K562 (cell line): ENCODE measurements at regions not wholly inside any gene's neighbourhood (a gene's known extent, or its start where the extent isn't known, plus 50 kb on each side); places are given as distances from the start of the nearest gene placed in this dataset.

ENCODE experiments used
- ATAC-seq: fragments of 200-7000 bp; cut with Tn5 transposase; 3 replicates; pipeline ENCODE4 v1.9.1; 2020; ENCODE audit warnings: moderate library complexity
- BruUV-seq: library from RNA; stranded (reverse); fragments of 400-500 nt; replicated peaks from 2 replicates; lab custom pipeline; 2021; lab: Mats Ljungman, UMichigan
- CTCF ChIA-PET: fragments of 300-600 bp; formaldehyde crosslinking; extraction: SDS; loops from one replicate; lab custom pipeline; 2021; ENCODE audit warnings: low intra/inter-chr PET ratio; lab: Yijun Ruan, JAX
- POLR2A ChIA-PET: fragments of 300-600, 350-650 bp; sonication (Branson Sonifier 250); formaldehyde crosslinking; extraction: SDS; loops from one replicate; lab custom pipeline; 2021; ENCODE audit warnings: antibody characterized with exemption, inconsistent platforms; lab: Yijun Ruan, JAX
- DNase-seq, 4 experiments: peaks; one replicate each; pipeline versions ENCODE4 v3.0.0 to v3.0.0-alpha.2; 2011 to 2018; ENCODE audit warnings: low spot score in 3 of 4, mixed read lengths in 3 of 4; ENCODE audit errors: extremely low read depth in 1 of 4
- FAIRE-seq: peaks from 2 replicates; lab custom pipeline; 2011; peaks lifted over from hg19 to GRCh38; lab: Jason Lieb, UNC
- H2AFZ ChIP-seq: 2 replicates; pipeline ENCODE4 v1.6.0; 2011; ENCODE audit warnings: low read depth, low read length, control low read depth, inconsistent platforms
- H3K27ac ChIP-seq: fragments of 200-600 bp; 3 replicates; pipeline ENCODE4 v1.8.0; 2011; ENCODE audit warnings: low read depth, mild to moderate bottlenecking, control low read depth, inconsistent platforms, low read length, moderate library complexity, mixed read lengths; ENCODE audit errors: extremely low read depth
- H3K27me3 ChIP-seq, 2 experiments: fragments of 300-600 bp in 1 of 2; 2 replicates in 1 of 2; 3 replicates in 1 of 2; pipeline versions ENCODE4 v1.6.0 to v1.8.0; 2011; ENCODE audit warnings: inconsistent platforms in 2 of 2, low read length in 2 of 2, mild to moderate bottlenecking in 1 of 2, mixed read lengths in 1 of 2, moderate library complexity in 1 of 2; ENCODE audit not compliant: control insufficient read depth in 2 of 2, insufficient read depth in 2 of 2
- H3K36me3 ChIP-seq: fragments of 300-600 bp; 3 replicates; pipeline ENCODE4 v1.8.0; 2011; ENCODE audit warnings: mild to moderate bottlenecking, low read length, inconsistent platforms; ENCODE audit not compliant: control insufficient read depth, insufficient read depth
- H3K4me1 ChIP-seq, 2 experiments: fragments of 200-600 bp in 1 of 2; replicated peaks in 1 of 2; 2 replicates in 1 of 2; 3 replicates in 1 of 2; pipeline versions ENCODE4 v1.5.1 to v1.8.0; 2011; ENCODE audit warnings: inconsistent platforms in 2 of 2, low read length in 2 of 2, mild to moderate bottlenecking in 1 of 2, mixed read lengths in 1 of 2, moderate library complexity in 1 of 2; ENCODE audit not compliant: control insufficient read depth in 2 of 2, insufficient read depth in 2 of 2
- H3K4me2 ChIP-seq: 2 replicates; pipeline ENCODE4 v1.6.1; 2011; ENCODE audit warnings: low read length, control low read depth, inconsistent platforms, mixed read lengths; ENCODE audit not compliant: insufficient read depth
- H3K4me3 ChIP-seq: fragments of 200-600 bp; sonication (generic), shearing (Covaris generic); 2 replicates; pipeline ENCODE4 v1.5.1; 2016; ENCODE audit warnings: control low read depth, inconsistent platforms
- H3K79me2 ChIP-seq: fragments of 200-600 bp; 3 replicates; pipeline ENCODE4 v1.8.0; 2011; ENCODE audit warnings: low read length, inconsistent platforms; ENCODE audit not compliant: control insufficient read depth, insufficient read depth
- H3K9ac ChIP-seq, 2 experiments: 2 replicates each; pipeline versions ENCODE4 v1.6.0 to v1.6.1; 2011; ENCODE audit warnings: low read depth in 2 of 2, low read length in 2 of 2, control low read depth in 1 of 2, inconsistent platforms in 1 of 2, mild to moderate bottlenecking in 1 of 2, mixed read lengths in 1 of 2; ENCODE audit not compliant: insufficient read depth in 1 of 2
- H3K9me1 ChIP-seq: one replicate; pipeline ENCODE4 v1.6.0; 2011; ENCODE audit warnings: inconsistent platforms, mild to moderate bottlenecking, low read length, moderate library complexity; ENCODE audit not compliant: control insufficient read depth, insufficient read depth
- H3K9me3 ChIP-seq: replicated peaks from 2 replicates; pipeline ENCODE4 v1.5.1; 2011; ENCODE audit warnings: low read depth, low read length, inconsistent platforms; ENCODE audit not compliant: control insufficient read depth, insufficient read depth
- H4K20me1 ChIP-seq: replicated peaks from 2 replicates; pipeline ENCODE4 v1.6.1; 2011; ENCODE audit warnings: low read length, inconsistent platforms, mixed read lengths; ENCODE audit not compliant: control insufficient read depth, insufficient read depth
- FOXJ2 ChIP-seq: fragments of 200-800 bp; sonication (Bioruptor generic); IDR thresholded peaks from 2 replicates; pipeline ENCODE4 v1.6.1; 2016; ENCODE audit warnings: missing genetic modification characterization, missing compliant biosample characterization
- HDGF ChIP-seq: fragments of 450-650 bp; IDR thresholded peaks from 2 replicates; pipeline ENCODE4 v1.6.1; 2016
- HNRNPK ChIP-seq: fragments of 200-400 bp; formaldehyde crosslinking; IDR thresholded peaks from one replicate; pipeline ENCODE4 v1.6.1; 2018; ENCODE audit warnings: mild to moderate bottlenecking, low read depth, low read length; ENCODE audit not compliant: poor library complexity, severe bottlenecking
- MEF2A ChIP-seq: IDR thresholded peaks from 2 replicates; pipeline ENCODE4 v1.6.1; 2011; ENCODE audit warnings: low read depth, mild to moderate bottlenecking, low read length, moderate library complexity; ENCODE audit not compliant: control insufficient read depth
- RFX1 ChIP-seq: fragments of 450-650 bp; IDR thresholded peaks from 2 replicates; pipeline ENCODE4 v1.6.1; 2016; ENCODE audit warnings: mild to moderate bottlenecking, moderate library complexity
- SNRNP70 ChIP-seq: fragments of 200-400 bp; formaldehyde crosslinking; optimal IDR thresholded peaks from 2 replicates; pipeline ENCODE3; 2017; ENCODE audit warnings: low read depth, low read length
- ZFP1 ChIP-seq: fragments of 450-650 bp; formaldehyde crosslinking; IDR thresholded peaks from 2 replicates; pipeline ENCODE4 v1.4.0; 2020; ENCODE audit warnings: mild to moderate bottlenecking, mixed read lengths
- WGBS: fragments of 100-300 bp; shearing (Covaris generic); methylation state at CpG from one replicate; pipeline ENCODE4 v1.1.6; 2016; ENCODE audit warnings: low coverage, mixed read lengths; ENCODE audit not compliant: insufficient coverage; ENCODE audit errors: missing lambda C conversion rate; 5-methylcytosine and 5-hydroxymethylcytosine counted together
- in situ Hi-C: fragments of 300-500 bp; cut with MboI; formaldehyde crosslinking; loops from 4 replicates; pipeline ENCODE4 v1.15.0; 2018; ENCODE audit warnings: inconsistent platforms, mixed read lengths
- intact Hi-C: fragments of 100-400 bp; cut with micrococcal nuclease; formaldehyde crosslinking; loops from 2 replicates; pipeline ENCODE4 v1.14.2; 2022
- TF ChIP-seq, protein P1 (sequence below): fragments of 250-450 bp; sonication (Bioruptor Pico); IDR thresholded peaks from 2 replicates; pipeline ENCODE4 v1.5.0; 2020; ENCODE audit warnings: mild to moderate bottlenecking, borderline replicate concordance

DNA sequence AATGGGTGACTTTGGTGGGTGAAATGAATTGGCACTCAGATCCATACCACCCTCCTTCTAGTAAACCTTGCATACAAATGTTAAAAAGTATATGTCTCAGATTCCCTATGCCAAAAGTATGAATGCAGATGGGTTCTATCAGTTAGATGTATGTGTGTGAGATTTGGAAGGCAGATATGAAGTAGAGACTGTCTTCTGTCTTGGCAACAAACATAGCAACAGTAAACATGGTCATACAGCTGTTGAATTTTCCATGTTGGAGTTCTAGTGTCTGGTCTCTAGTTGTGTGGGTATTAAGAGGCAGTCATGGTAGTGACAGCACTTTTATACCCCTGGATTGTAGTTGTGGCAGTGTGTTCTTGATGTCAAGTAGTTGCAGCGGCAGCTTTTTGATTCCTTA is 125.6 kb upstream of the PITX1 start:
- DNase-seq (no peak), FAIRE-seq (peak; percentile 29), ATAC-seq (no peak)
- peaks cover 7% of the 10 kb centered on the region for H3K9me3 ChIP-seq
- H3K27ac ChIP-seq: no peak overlapping the region
- POLR2A ChIA-PET: interaction anchor here (0.9 to 1.6 kb wide), 3 partner anchors 8 to 136 kb away, joined by 3 to 9 read pairs (median 4); no protein-coding TSS in a partner anchor
- H3K9me1 ChIP-seq: no peaks in the 10 kb centered on the region
- intact Hi-C loops: no loop called here
- BruUV-seq: no TSS peak
- CTCF ChIA-PET: no interaction called here
- no peak overlapping the region for H3K4me3 ChIP-seq
- no peak overlapping the region for H3K4me2 ChIP-seq
- 100% methylated on average over 1 of the region's 1 CpG for WGBS
- peaks cover 20 to 21% of the 10 kb centered on the region in 2 experiments; a peak in 4 of 5 replicates for H3K4me1 ChIP-seq
- in situ Hi-C loops: no loop called here
- H2AFZ ChIP-seq: no peak overlapping the region
- H4K20me1 ChIP-seq: no peaks in the 10 kb centered on the region
- TF ChIP-seq HDGF (no peak), FOXJ2 (tag) (peak; percentile 97), SNRNP70 (no peak), HNRNPK (no peak), ZFP1 (CRISPR knock-in tag) (no peak), RFX1 (peak; percentile 54), MEF2A (no peak)
- TF ChIP-seq, protein P1, sequence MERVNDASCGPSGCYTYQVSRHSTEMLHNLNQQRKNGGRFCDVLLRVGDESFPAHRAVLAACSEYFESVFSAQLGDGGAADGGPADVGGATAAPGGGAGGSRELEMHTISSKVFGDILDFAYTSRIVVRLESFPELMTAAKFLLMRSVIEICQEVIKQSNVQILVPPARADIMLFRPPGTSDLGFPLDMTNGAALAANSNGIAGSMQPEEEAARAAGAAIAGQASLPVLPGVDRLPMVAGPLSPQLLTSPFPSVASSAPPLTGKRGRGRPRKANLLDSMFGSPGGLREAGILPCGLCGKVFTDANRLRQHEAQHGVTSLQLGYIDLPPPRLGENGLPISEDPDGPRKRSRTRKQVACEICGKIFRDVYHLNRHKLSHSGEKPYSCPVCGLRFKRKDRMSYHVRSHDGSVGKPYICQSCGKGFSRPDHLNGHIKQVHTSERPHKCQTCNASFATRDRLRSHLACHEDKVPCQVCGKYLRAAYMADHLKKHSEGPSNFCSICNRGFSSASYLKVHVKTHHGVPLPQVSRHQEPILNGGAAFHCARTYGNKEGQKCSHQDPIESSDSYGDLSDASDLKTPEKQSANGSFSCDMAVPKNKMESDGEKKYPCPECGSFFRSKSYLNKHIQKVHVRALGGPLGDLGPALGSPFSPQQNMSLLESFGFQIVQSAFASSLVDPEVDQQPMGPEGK (CRISPR knock-in tag): no peak
- H3K27me3 ChIP-seq: no peaks in the 10 kb centered on the region
- H3K9ac ChIP-seq: no peak overlapping the region
- H3K79me2 ChIP-seq: no peaks in the 10 kb centered on the region
- no peaks in the 10 kb centered on the region for H3K36me3 ChIP-seq
